KMS-11 (cell line): ENCODE measurements at regions not wholly inside any gene's neighbourhood (a gene's known extent, or its start where the extent isn't known, plus 50 kb on each side); places are given as distances from the start of the nearest gene placed in this dataset.

Experiments
- H2AFZ ChIP-seq: fragments of 200-600 bp; sonication (generic); 2 replicates; pipeline ENCODE4 v1.6.1; 2016; ENCODE audit warnings: antibody characterized with exemption, mixed run types, low read depth
- H3K27ac ChIP-seq: fragments of 200-600 bp; sonication (generic); 2 replicates; pipeline ENCODE4 v1.6.1; 2016; ENCODE audit warnings: mild to moderate bottlenecking, mixed run types
- H3K27me3 ChIP-seq: fragments of 200-600 bp; sonication (generic); 2 replicates; pipeline ENCODE4 v1.6.1; 2017; ENCODE audit warnings: mild to moderate bottlenecking, low read depth, mixed run types, moderate library complexity; ENCODE audit not compliant: insufficient read depth
- H3K36me3 ChIP-seq: fragments of 200-600 bp; sonication (generic); 2 replicates; pipeline ENCODE4 v1.6.1; 2017; ENCODE audit warnings: mild to moderate bottlenecking, mixed run types; ENCODE audit not compliant: insufficient read depth
- H3K4me1 ChIP-seq: fragments of 200-600 bp; sonication (generic); 2 replicates; pipeline ENCODE4 v1.6.1; 2016; ENCODE audit warnings: mild to moderate bottlenecking, low read depth, mixed run types; ENCODE audit not compliant: poor library complexity, severe bottlenecking
- H3K4me2 ChIP-seq: fragments of 200-600 bp; sonication (generic); 2 replicates; pipeline ENCODE4 v1.7.0; 2016; ENCODE audit warnings: mild to moderate bottlenecking, mixed run types
- H3K4me3 ChIP-seq: fragments of 200-600 bp; sonication (generic); IDR thresholded peaks from 2 replicates; pipeline ENCODE4 v1.6.1; 2017; ENCODE audit warnings: low read depth, low read length, mixed read lengths; ENCODE audit not compliant: insufficient read depth
- H3K79me2 ChIP-seq: fragments of 200-600 bp; sonication (generic); 2 replicates; pipeline ENCODE4 v1.6.1; 2016; ENCODE audit warnings: low read depth, mixed run types; ENCODE audit not compliant: insufficient read depth
- H3K9ac ChIP-seq: fragments of 200-600 bp; sonication (generic); 2 replicates; pipeline ENCODE4 v1.6.1; 2016; ENCODE audit warnings: mild to moderate bottlenecking, mixed run types
- H4K20me1 ChIP-seq: fragments of 200-600 bp; sonication (generic); 2 replicates; pipeline ENCODE4 v1.6.1; 2016; ENCODE audit warnings: mild to moderate bottlenecking, mixed run types; ENCODE audit not compliant: insufficient read depth
- CTCF ChIP-seq: fragments of 200-600 bp; sonication (generic); conservative IDR thresholded peaks from 2 replicates; pipeline ENCODE4 v1.6.1; 2017; ENCODE audit warnings: low read depth, mild to moderate bottlenecking, antibody characterized with exemption, low read length, moderate library complexity, mixed read lengths

GRCh38 chr7:17500736-17501135, 202.3 kb downstream of the AHR start:
- Histone ChIP-seq H2AFZ (no peak overlapping the region), H3K36me3 (no peaks in the 10 kb centered on the region), H3K27me3 (no peaks in the 10 kb centered on the region), H3K4me2 (no peak overlapping the region), H3K27ac (no peak overlapping the region), H3K4me3 (no peak overlapping the region), H3K79me2 (no peaks in the 10 kb centered on the region), H3K9ac (no peak overlapping the region), H3K4me1 (no peaks in the 10 kb centered on the region), H4K20me1 (no peaks in the 10 kb centered on the region)
- no peak for TF ChIP-seq CTCF

- H3K79me2 ChIP-seq, result no peaks in the 10 kb centered on the region
- no peak overlapping the region for H2AFZ ChIP-seq
- H4K20me1 ChIP-seq, result no peaks in the 10 kb centered on the region
- no peak overlapping the region for H3K4me3 ChIP-seq
- H3K4me1 ChIP-seq, result no peaks in the 10 kb centered on the region
- no peak for TF ChIP-seq CTCF
- no peaks in the 10 kb centered on the region for H3K27me3 ChIP-seq
- no peaks in the 10 kb centered on the region for H3K36me3 ChIP-seq
- H3K4me2 ChIP-seq, result no peak overlapping the region
- no peak overlapping the region for H3K27ac ChIP-seq
- no peak overlapping the region for H3K9ac ChIP-seq
Observed at GRCh38 chr7:17501441-17502212, 203.2 kb downstream of the AHR start.

- TF ChIP-seq CTCF, result no peak
- H3K4me3 ChIP-seq, result no peak overlapping the region
- H3K4me2 ChIP-seq, result no peak overlapping the region
Observed at GRCh38 chr7:17502213-17503060, 204.0 kb downstream of the AHR start.

GRCh38 chr7:17506095-17506494, 207.6 kb downstream of the AHR start:
- no peak for TF ChIP-seq CTCF
- Histone ChIP-seq H3K4me3 (no peak overlapping the region), H3K36me3 (no peaks in the 10 kb centered on the region), H3K4me2 (no peak overlapping the region), H3K27ac (no peak overlapping the region), H3K79me2 (no peaks in the 10 kb centered on the region), H3K27me3 (no peaks in the 10 kb centered on the region), H3K9ac (no peak overlapping the region), H3K4me1 (no peaks in the 10 kb centered on the region), H2AFZ (no peak overlapping the region), H4K20me1 (no peaks in the 10 kb centered on the region)

More at GRCh38 chr7:17502213-17503060, 204.0 kb downstream of the AHR start:
- Histone ChIP-seq H2AFZ (no peak overlapping the region), H3K4me1 (no peaks in the 10 kb centered on the region), H3K79me2 (no peaks in the 10 kb centered on the region), H4K20me1 (no peaks in the 10 kb centered on the region), H3K27me3 (no peaks in the 10 kb centered on the region), H3K27ac (no peak overlapping the region), H3K36me3 (no peaks in the 10 kb centered on the region), H3K9ac (no peak overlapping the region)
